Spleen (tissue), 7 donors: ENCODE measurements at regions not wholly inside any gene's neighbourhood (a gene's known extent, or its start where the extent isn't known, plus 50 kb on each side); places are given as distances from the start of the nearest gene placed in this dataset.

ENCODE experiments used
- POLR2A ChIP-seq, 3 donors: fragments of 450-650 bp; IDR thresholded peaks; one replicate each; pipeline ENCODE4 v1.5.1; 2017; ENCODE audit warnings: antibody characterized with exemption in 3 of 3, mild to moderate bottlenecking in 1 of 3
- POLR2AphosphoS5 ChIP-seq, 3 donors: sonication (generic); formaldehyde crosslinking; IDR thresholded peaks; one replicate each; pipeline ENCODE4 v1.5.1; 2017; ENCODE audit warnings: antibody characterized with exemption in 3 of 3
- TF ChIP-seq, protein P1 (sequence below), 11 experiments: fragments of 200-600 bp in 7 of 11; fragments of 450-650 bp in 4 of 11; sonication (generic) in 4 of 11; IDR thresholded peaks in 8 of 11; conservative IDR thresholded peaks in 3 of 11; 1 replicate in 7 of 11; 2 replicates in 4 of 11; pipeline versions ENCODE4 v1.4.0 to v1.8.0; 2016 to 2021; ENCODE audit warnings: antibody characterized with exemption in 11 of 11, inconsistent platforms in 4 of 11, mild to moderate bottlenecking in 1 of 11
- donor health status: DM: no; HTN: no; CAD: no; lungs with moderate emphysema.
- donor health status: DM: no; HTN: no; CAD: no.
- donor health status: DM: no; HTN: no; CAD: no.

DNA sequence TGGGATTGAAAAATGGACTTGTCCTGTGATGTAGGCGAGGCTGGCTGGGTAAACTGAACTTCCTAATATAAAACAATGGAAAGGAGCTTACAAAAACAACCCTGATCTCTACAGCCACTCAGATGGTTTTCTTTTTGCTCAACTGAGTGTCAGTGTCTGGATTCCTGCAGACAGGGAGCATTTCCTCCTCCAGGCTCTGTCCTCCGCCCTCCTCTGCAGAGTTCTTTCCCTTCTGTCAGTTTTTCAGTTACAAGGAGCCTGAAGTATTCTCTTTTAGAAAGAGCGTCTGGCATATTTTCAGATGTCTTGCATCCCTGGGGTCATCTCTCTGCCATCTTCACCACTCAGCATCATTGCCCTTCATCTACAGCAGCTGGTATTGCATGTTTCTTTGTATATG is 50.0 kb upstream of the PITRM1 start:
- TF ChIP-seq POLR2AphosphoS5 (IDR thresholded peaks at IDR 0.05) (no peak), POLR2A (IDR thresholded peaks at IDR 0.05) (no peak)
- TF ChIP-seq, protein P1, sequence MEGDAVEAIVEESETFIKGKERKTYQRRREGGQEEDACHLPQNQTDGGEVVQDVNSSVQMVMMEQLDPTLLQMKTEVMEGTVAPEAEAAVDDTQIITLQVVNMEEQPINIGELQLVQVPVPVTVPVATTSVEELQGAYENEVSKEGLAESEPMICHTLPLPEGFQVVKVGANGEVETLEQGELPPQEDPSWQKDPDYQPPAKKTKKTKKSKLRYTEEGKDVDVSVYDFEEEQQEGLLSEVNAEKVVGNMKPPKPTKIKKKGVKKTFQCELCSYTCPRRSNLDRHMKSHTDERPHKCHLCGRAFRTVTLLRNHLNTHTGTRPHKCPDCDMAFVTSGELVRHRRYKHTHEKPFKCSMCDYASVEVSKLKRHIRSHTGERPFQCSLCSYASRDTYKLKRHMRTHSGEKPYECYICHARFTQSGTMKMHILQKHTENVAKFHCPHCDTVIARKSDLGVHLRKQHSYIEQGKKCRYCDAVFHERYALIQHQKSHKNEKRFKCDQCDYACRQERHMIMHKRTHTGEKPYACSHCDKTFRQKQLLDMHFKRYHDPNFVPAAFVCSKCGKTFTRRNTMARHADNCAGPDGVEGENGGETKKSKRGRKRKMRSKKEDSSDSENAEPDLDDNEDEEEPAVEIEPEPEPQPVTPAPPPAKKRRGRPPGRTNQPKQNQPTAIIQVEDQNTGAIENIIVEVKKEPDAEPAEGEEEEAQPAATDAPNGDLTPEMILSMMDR (IDR thresholded peaks at IDR 0.05 in 8 of 11, conservative IDR thresholded peaks at IDR 0.05 in 3 of 11) = no peak
